ENCODE measurements at regions not wholly inside any gene's neighbourhood (a gene's known extent, or its start where the extent isn't known, plus 50 kb on each side); places are given as distances from the start of the nearest gene placed in this dataset.

DNA sequence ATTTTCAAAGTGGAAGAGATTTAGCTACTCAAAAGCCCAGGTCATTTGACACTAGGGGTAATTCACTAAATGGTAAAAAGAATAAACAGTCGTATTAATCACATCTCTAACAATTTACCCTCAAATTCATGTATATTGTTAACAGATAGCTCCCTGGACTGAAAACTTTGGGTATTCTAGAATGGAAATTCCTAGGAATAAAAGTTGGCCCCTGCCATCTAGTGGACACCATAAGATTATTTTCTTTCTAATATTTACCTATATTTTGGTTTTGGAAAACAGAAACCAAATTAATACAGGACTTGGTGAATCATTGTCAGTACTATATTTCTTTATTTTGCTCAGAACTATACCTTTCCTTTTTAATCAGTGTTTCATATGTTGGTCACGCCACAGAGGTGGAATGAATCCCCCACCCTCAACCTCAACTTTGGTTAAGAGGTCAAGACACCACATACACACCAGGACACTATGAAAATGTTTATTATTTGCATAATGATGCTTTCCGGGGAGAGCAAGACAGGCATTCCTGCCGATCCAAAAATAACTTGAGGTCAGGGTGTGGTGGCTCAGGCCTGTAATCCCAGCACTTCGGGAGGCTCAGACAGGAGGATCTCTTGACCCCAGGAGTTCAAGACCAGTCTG is 96.2 kb upstream of the APOOL start:
- Mint-ChIP-seq H3K9me3 (no peaks in the 10 kb centered on the region), H3K4me1 (ENCODE audit: low read depth) (no peaks in the 10 kb centered on the region), H3K27me3 (ENCODE audit: low read depth) (no peaks in the 10 kb centered on the region), H3K4me3 (no peak overlapping the region), H3K36me3 (ENCODE audit: insufficient read depth) (no peaks in the 10 kb centered on the region)
- no peak for DNase-seq
- ATAC-seq: no peak

- Mint-ChIP-seq H3K27me3 (ENCODE audit: low read depth) (no peaks in the 10 kb centered on the region), H3K4me3 (no peak overlapping the region), H3K4me1 (ENCODE audit: low read depth) (no peaks in the 10 kb centered on the region), H3K9me3 (no peaks in the 10 kb centered on the region), H3K36me3 (ENCODE audit: insufficient read depth) (no peaks in the 10 kb centered on the region)
- no peak for DNase-seq
- no peak for ATAC-seq
Observed at GRCh38 chrX:84909151-84909550, 94.5 kb upstream of the APOOL start.

GRCh38 chrX:84924624-84925023 is 79.1 kb upstream of the APOOL start:
- DNase-seq: no peak
- Mint-ChIP-seq H3K4me3 (no peak overlapping the region), H3K27me3 (ENCODE audit: low read depth) (peaks cover 3% of the 10 kb centered on the region), H3K36me3 (ENCODE audit: insufficient read depth) (no peaks in the 10 kb centered on the region), H3K4me1 (ENCODE audit: low read depth) (no peaks in the 10 kb centered on the region), H3K9me3 (peaks cover 3% of the 10 kb centered on the region)
- no peak for ATAC-seq

DNA sequence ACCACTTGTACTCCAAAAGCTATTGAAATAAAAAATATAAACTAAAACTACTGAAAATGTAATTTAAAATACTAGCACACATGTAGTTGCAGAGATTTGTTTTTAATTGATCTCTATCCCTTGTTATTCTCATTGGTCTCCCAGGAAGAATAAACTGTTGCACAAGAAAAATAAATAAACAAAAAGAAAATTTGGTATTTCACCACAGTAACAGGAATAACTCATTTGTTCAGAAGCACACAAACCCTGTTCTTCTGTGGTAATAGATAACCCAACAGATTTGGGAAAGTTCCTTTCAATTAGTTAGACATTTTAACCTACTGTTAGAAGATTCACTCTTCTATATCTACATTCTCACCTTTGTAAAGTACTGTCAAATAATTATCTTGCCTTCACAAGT is 70.9 kb upstream of the APOOL start:
- Mint-ChIP-seq H3K4me3 (no peak overlapping the region), H3K36me3 (ENCODE audit: insufficient read depth) (no peaks in the 10 kb centered on the region), H3K27me3 (ENCODE audit: low read depth) (no peaks in the 10 kb centered on the region), H3K9me3 (no peaks in the 10 kb centered on the region), H3K4me1 (ENCODE audit: low read depth) (no peaks in the 10 kb centered on the region)
- ATAC-seq (no peak), DNase-seq (no peak)

DNA sequence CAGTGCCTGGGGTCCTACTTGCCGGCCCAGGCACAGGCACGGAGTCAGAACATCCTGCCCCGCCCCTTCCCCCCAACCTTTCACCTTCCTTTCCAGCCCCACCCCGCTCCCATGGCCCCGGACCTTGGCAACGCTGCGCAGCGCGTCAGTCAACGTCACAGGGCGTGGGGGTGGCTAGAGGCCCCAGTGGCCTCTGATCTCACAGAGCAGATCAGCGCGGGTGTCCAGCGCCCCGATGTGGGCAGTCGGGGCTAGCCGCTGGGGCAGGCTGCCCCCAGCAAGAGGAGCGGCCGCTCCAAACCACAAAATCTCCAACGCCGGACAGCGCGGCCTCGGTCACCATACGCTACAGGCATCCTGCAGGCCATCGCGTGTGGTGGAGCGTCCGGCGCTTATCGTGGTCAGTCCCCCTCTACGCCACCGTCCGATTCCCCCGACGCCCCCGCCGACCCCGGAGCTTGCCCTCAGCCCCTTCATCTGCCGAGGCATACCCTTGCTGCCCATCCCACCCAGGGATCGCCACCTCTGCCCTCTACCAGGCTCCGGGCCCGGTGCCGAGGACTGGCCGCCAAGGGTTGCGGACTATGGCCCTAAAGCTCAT is 69.6 kb upstream of the APOOL start:
- no peaks in the 10 kb centered on the region for H3K27me3 Mint-ChIP-seq (ENCODE audit: low read depth)
- ATAC-seq: no peak

More for the DNA sequence above, 69.6 kb upstream of the APOOL start:
- Mint-ChIP-seq H3K4me3 (no peak overlapping the region), H3K36me3 (ENCODE audit: insufficient read depth) (no peaks in the 10 kb centered on the region), H3K9me3 (no peaks in the 10 kb centered on the region), H3K4me1 (ENCODE audit: low read depth) (no peaks in the 10 kb centered on the region)
- no peak for DNase-seq
